IgD-negative memory B cell (primary cell): ENCODE measurements at regions not wholly inside any gene's neighbourhood (a gene's known extent, or its start where the extent isn't known, plus 50 kb on each side); places are given as distances from the start of the nearest gene placed in this dataset.
"Not testable (repeated sequence)": the region's sequence is repeated elsewhere in the genome, so short reads cannot be mapped to it uniquely, and the experiment has no call there.

Source experiments
- H3K27ac Mint-ChIP-seq, 3 donors: one replicate each; pipeline ENCODE4 v1.8.0; 2020 to 2022; ENCODE audit warnings: mild to moderate bottlenecking in 3 of 3, mixed read lengths in 3 of 3, moderate library complexity in 1 of 3
- H3K27me3 Mint-ChIP-seq: one replicate; pipeline ENCODE4 v1.8.0; 2021; ENCODE audit warnings: mixed read lengths
- H3K36me3 Mint-ChIP-seq: one replicate; pipeline ENCODE4 v1.8.0; 2020; ENCODE audit warnings: mild to moderate bottlenecking, mixed read lengths
- H3K4me1 Mint-ChIP-seq, 3 donors: one replicate each; pipeline ENCODE4 v1.8.0; 2020 to 2022; ENCODE audit warnings: mixed read lengths in 3 of 3, mild to moderate bottlenecking in 1 of 3
- H3K4me3 Mint-ChIP-seq, 4 donors: one replicate each; pipeline ENCODE4 v1.8.0; 2020 to 2022; ENCODE audit warnings: mild to moderate bottlenecking in 4 of 4, mixed read lengths in 4 of 4, moderate library complexity in 3 of 4
- H3K9me3 Mint-ChIP-seq, 3 donors: one replicate each; pipeline ENCODE4 v1.8.0; 2020 to 2021; ENCODE audit warnings: mixed read lengths in 3 of 3, mild to moderate bottlenecking in 1 of 3

GRCh38 chr15:44868100-44868499 is 88.4 kb upstream of the TERB2 start:
- H3K4me1 Mint-ChIP-seq, H3K9me3 Mint-ChIP-seq: not testable (repeated sequence)

GRCh38 chr15:44870125-44870524 is 86.4 kb upstream of the TERB2 start:
- not testable (repeated sequence) for H3K27me3 Mint-ChIP-seq, H3K36me3 Mint-ChIP-seq, H3K4me3 Mint-ChIP-seq, H3K4me1 Mint-ChIP-seq, H3K27ac Mint-ChIP-seq
- peaks cover 0 to 11% (median 2%) of the 10 kb centered on the region in 3 donors for H3K9me3 Mint-ChIP-seq

More at GRCh38 chr15:44868100-44868499, 88.4 kb upstream of the TERB2 start:
- not testable (repeated sequence) for H3K27ac Mint-ChIP-seq, H3K27me3 Mint-ChIP-seq, H3K36me3 Mint-ChIP-seq, H3K4me3 Mint-ChIP-seq

GRCh38 chr15:44873103-44873502 is 83.4 kb upstream of the TERB2 start:
- no peak overlapping the region for H3K27ac Mint-ChIP-seq
- peaks cover 2% of the 10 kb centered on the region for H3K27me3 Mint-ChIP-seq
- H3K4me1 Mint-ChIP-seq: peaks cover 0 to 2% (median 0%) of the 10 kb centered on the region in 3 donors
- no peak overlapping the region for H3K4me3 Mint-ChIP-seq
- H3K36me3 Mint-ChIP-seq: no peaks in the 10 kb centered on the region
- peaks cover 7 to 21% (median 14%) of the 10 kb centered on the region in 3 donors for H3K9me3 Mint-ChIP-seq

- H3K4me1 Mint-ChIP-seq: peaks cover 4 to 9% (median 4%) of the 10 kb centered on the region in 3 donors
- H3K27me3 Mint-ChIP-seq: no peaks in the 10 kb centered on the region
- H3K27ac Mint-ChIP-seq: no peak overlapping the region
- H3K36me3 Mint-ChIP-seq: peaks cover 2% of the 10 kb centered on the region
- no peak overlapping the region for H3K4me3 Mint-ChIP-seq
- peaks cover 9 to 29% (median 27%) of the 10 kb centered on the region in 3 donors for H3K9me3 Mint-ChIP-seq
Observed at GRCh38 chr15:44879066-44879465, 77.4 kb upstream of the TERB2 start.

GRCh38 chr15:44882499-44882968 is 74.0 kb upstream of the TERB2 start:
- Mint-ChIP-seq H3K36me3 (peaks cover 2% of the 10 kb centered on the region), H3K9me3 (peaks cover 4 to 17% (median 16%) of the 10 kb centered on the region in 3 donors), H3K27me3 (peaks cover 1% of the 10 kb centered on the region), H3K4me1 (peaks cover 2 to 9% (median 4%) of the 10 kb centered on the region in 3 donors), H3K27ac (no peak overlapping the region), H3K4me3 (peak overlapping the region in 2 of 4 donors; percentile 18 to 43)

GRCh38 chr15:44883199-44883877 is 73.1 kb upstream of the TERB2 start:
- Mint-ChIP-seq H3K4me3 (peak overlapping the region in 1 of 4 donors; percentile 5), H3K27me3 (peaks cover 1% of the 10 kb centered on the region), H3K4me1 (peaks cover 2 to 9% (median 4%) of the 10 kb centered on the region in 3 donors), H3K36me3 (peaks cover 2% of the 10 kb centered on the region), H3K9me3 (peaks cover 4 to 10% (median 10%) of the 10 kb centered on the region in 3 donors), H3K27ac (no peak overlapping the region)

- H3K27me3 Mint-ChIP-seq, H3K9me3 Mint-ChIP-seq, H3K4me3 Mint-ChIP-seq, H3K36me3 Mint-ChIP-seq: not testable (repeated sequence)
- H3K27ac Mint-ChIP-seq: peak overlapping the region in 1 of 3 donors; percentile 33
- peaks cover 0 to 12% (median 6%) of the 10 kb centered on the region in 3 donors for H3K4me1 Mint-ChIP-seq
Observed at GRCh38 chr15:44898890-44899651, 57.4 kb upstream of the TERB2 start.

GRCh38 chr15:44899775-44900174 is 56.7 kb upstream of the TERB2 start:
- not testable (repeated sequence) for H3K27me3 Mint-ChIP-seq, H3K4me3 Mint-ChIP-seq, H3K36me3 Mint-ChIP-seq, H3K9me3 Mint-ChIP-seq, H3K27ac Mint-ChIP-seq
- peaks cover 0 to 12% (median 6%) of the 10 kb centered on the region in 3 donors for H3K4me1 Mint-ChIP-seq

DNA sequence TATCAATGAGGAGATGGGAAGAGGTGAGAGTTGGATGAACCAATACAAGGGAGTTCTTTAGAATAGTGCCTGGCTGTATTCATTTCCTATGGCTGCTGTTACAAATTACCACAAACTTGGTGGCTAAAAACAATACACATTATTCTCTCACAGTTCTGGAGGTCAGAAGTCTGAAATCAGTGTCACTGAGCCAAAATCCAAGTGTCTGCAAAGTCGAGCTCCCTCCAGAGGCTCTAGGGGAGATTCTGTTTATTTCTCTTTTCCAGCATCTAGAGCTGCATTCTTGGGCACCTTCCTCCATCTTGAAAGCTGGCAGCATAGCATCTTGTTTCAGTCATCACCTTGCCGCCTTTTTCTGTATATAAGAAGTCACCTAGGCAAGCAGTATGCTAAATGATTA is 55.7 kb upstream of the TERB2 start:
- H3K27me3 Mint-ChIP-seq, H3K36me3 Mint-ChIP-seq, H3K27ac Mint-ChIP-seq, H3K9me3 Mint-ChIP-seq, H3K4me1 Mint-ChIP-seq, H3K4me3 Mint-ChIP-seq: not testable (repeated sequence)

DNA sequence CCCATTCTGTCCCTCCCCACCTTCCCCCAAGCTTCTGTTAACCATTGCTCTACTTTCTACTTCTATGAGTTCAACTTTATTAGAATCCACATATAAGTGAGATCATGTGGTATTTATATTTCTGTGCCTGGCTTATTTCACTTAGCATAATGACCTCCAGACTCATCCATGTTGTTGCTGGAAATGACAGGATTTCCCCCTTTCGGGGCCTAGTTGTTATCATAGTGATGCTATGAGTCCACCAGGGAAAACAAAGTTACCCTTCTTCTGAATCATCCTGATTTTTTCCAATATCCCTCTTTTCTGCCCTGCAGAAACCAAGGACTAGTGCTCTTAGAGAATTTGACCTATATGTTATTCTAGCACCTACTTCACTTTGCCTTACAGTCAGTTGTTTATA is 53.2 kb upstream of the TERB2 start:
- H3K4me1 Mint-ChIP-seq, H3K36me3 Mint-ChIP-seq, H3K4me3 Mint-ChIP-seq, H3K9me3 Mint-ChIP-seq, H3K27ac Mint-ChIP-seq, H3K27me3 Mint-ChIP-seq: not testable (repeated sequence)

GRCh38 chr15:44904651-44905340 is 51.7 kb upstream of the TERB2 start:
- not testable (repeated sequence) for H3K4me1 Mint-ChIP-seq, H3K36me3 Mint-ChIP-seq, H3K9me3 Mint-ChIP-seq, H3K27ac Mint-ChIP-seq, H3K27me3 Mint-ChIP-seq
- peak overlapping the region in 1 of 4 donors; percentile 77 for H3K4me3 Mint-ChIP-seq
